ENCODE measurements at regions not wholly inside any gene's neighbourhood (a gene's known extent, or its start where the extent isn't known, plus 50 kb on each side); places are given as distances from the start of the nearest gene placed in this dataset.
A peak's percentile ranks its signal among the peaks of the same experiment; 100 is the strongest.

DNA sequence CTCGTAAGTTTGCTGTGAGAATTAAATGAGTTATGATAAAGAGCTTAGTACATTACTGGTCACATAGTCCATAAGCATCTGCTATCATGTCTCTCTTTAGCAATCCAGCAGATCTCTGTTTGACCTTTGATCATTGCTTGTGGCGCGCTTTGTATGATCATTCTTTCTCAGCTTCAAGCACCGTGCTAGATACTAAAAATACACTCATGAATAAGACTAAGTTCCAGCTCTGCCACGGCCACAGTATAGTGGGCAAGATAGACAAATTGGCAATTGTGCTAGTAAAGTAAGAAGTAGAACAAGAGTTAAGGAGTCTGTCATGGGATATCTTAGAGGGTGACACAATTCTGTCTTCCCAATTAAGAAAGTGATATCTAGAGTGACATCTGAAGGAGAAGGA, 75.2 kb upstream of the ADGRF1 start:
- DNase-seq (ENCODE audit: low read depth), result no peak

DNA sequence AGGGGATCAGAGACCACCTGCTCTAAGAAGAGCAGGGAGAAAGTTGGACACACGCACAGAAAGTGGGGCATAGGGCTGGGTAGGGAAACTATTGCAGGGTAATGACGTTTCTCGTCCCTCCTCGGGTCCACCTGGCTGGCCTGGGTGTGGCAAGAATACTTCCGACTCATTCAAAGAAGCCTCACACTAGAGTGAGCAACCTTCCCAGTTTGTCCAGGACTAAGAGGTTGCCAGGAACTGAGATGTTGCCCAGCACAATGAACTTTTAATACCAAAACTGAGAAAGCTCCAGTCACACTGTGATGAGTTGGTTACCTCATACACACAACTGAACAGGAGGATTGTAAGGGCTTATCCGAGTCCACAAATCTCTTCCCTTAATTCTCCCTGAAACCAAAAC, 74.5 kb upstream of the ADGRF1 start:
- no peak for DNase-seq (ENCODE audit: low read depth)

DNA sequence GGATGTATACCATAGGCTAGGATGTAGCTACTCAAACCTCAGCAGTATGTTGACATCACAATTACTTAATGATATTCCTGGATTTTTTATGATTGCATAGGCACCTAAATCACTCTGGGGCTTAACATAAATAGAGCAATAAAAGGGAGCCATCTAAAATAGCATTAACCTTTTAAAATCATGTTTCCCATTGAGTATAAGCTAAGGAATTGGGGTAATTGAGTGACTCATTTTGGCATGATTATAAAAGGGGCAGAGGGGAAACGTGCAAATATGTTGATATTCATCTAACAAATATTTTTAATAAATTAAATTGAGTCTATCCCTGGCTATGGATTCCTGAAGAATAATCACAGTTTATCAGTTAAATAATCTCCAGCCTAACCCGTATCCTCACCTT, 74.0 kb upstream of the ADGRF1 start:
- DNase-seq (ENCODE audit: low read depth), result no peak

DNA sequence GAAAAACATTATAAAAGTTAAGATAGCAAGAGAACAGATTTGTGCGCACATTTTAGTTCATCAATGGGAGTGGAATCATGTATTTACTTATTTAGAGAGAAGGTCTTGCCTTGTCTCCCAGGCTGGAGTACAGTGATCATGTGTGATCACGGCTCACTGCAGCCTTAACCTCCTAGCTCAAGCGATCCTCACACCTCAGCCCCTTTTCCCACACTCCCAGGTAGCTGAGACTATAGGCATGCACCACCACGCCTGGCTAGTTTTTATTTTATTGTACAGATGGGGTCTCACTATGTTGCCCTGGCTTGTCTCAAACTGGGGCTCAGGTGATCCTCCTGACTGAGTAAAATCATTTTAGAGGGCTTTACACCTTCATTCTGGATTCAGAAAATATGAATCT, 72.3 kb upstream of the ADGRF1 start:
- DNase-seq (ENCODE audit: low read depth), result no peak

DNA sequence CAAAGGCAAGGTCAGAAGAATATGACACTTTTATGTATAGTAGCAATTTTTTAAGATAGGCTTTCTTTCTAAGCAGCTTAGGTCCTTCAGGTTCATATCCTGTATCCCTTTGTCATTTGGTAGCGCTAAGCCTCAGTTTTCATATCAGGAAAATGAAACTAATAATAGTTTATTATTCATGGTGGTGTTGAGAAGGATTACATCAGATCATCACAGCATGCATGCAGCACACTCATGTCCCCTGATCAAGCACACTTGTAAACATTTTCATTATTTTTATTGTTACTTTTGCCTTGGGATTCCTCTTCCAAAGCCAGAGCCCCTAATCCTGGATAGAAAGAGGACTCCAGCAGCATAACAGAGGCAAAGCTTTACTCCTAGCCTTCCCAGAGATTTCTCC, 70.2 kb upstream of the ADGRF1 start:
- no peak for DNase-seq (ENCODE audit: low read depth)

DNA sequence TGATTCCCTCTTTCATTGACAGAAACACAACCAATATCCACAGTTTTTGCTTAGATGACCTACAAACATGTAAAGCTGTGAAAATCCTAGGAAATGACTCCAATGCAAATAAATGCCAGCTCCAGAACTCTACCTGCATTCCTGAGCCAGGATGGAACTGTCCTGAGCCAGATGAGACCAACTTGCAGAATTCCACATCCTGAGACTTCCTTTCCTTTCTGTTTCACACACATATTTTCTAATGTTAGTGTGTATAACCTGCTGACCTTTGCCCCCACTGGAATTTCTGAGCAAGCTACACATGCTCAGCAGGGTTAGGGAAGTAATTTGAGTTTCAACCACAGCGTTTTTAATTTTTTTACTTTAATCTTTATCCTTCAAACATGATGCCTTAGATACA, 69.6 kb upstream of the ADGRF1 start:
- DNase-seq (ENCODE audit: low read depth), result peak; percentile 35

DNA sequence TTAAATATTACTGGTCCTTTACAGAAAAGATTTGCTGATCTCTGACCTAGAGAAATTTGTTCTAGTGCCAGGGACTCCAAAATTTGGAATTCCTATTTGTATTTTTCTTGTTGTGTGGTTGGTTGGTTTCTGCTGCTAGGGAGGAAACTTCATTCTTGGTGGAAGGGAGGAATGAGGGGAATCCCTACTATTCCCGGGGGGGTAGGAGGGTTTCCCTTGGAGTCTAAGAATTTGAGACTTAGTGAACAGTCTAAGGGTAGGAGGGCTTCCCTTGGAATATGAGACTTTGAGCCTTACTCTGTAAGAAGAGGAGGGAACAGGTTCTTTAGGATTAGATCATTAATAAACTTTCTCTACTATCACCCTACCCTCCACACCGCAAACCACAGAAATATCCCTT, 67.1 kb upstream of the ADGRF1 start:
- DNase-seq (ENCODE audit: low read depth), result peak; percentile 56

DNA sequence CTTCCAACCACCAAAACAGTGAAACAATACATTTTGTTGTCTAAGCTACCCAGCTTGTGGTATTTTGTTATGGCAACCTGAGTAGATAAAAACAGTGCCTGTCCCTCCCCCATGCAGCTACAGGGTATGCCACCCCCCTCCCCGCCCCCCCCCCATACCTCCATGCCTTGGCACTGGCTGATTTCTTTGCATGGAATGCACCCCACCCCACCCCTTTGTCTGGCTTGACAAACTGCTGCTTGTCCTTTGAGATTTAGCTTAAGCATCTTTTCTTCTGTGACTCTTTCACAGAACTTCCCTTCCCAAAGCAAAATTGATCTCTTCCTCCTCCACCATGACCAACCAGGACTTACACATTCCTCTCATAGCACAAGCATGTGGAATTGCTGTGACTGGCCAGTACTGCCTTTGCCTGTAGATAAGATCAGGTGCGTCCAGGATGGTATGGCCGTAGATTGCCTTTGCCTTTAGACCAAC, 64.6 kb upstream of the ADGRF1 start:
- no peak for DNase-seq (ENCODE audit: low read depth)

DNA sequence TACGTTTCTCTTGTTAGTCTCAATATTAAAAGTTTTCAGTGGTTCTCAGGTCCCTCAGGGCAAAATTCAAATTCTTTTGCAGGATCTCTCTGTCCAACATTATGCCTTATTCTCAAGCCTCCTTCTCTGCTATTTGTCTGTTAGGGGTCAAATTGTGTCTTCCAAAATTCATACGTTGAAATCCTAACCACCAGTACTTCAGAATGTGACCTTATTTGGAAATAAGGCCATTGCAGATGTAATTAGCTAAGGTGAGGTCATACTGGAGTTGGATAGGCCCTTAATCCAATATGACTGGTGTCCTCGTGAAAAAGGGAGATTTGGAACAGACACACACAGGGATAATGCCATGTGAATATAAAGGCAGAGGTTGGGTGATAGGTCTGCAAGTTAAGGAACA, 64.1 kb upstream of the ADGRF1 start:
- DNase-seq (ENCODE audit: low read depth), result no peak

DNA sequence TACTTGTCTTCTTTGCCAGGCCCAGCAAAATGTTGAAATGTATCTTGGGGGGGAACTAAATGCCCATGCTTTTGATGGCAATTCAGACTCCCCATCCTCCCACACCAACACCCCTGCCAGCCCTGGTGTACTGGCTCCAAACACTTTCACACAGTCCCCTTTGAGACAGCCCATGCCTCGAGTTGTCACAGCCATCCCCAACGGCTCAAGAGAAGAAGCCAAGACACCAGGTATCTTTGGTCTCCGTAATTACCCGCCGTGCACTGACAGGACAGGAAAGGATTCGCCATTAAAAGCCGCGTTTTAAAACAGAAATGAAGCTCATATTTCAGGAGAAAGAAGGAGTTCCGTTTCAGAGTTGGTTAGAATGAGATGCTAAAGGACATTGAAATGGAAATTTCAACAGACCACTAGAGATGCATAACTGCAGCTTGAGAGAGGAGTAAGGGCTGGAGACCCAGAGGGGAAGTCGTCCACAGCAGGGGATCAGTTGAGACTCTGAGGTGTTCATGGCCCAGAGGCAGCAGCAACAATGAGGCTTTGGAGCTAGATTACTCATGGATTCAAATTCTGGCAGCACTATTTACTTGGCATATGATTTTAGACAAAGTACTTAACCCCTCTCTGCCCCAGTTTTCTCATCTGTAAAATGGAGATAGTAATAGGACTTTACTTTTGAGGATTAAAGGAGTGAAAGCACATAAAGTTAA, 63.5 kb upstream of the ADGRF1 start:
- no peak for DNase-seq (ENCODE audit: low read depth)

DNA sequence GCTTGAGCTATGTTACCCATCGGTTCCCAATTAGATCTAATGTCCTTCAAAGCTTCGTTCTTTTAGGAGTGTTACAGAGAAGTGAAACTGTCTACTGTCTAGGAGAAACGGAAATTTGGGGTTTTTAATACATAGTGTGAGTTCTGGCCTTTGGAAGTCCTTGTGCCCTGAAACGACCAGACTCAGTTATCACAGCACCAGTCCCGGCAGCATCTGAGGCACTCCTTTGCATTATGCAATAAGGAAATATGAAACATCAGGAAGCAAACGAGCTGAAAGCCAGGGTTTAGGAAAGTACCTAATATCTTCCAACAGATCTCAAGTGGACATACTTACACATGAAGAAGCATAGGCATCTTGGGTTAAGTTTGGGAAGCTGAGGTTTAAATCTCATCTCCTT, 61.8 kb upstream of the ADGRF1 start:
- peak; percentile 62 for DNase-seq (ENCODE audit: low read depth)

DNA sequence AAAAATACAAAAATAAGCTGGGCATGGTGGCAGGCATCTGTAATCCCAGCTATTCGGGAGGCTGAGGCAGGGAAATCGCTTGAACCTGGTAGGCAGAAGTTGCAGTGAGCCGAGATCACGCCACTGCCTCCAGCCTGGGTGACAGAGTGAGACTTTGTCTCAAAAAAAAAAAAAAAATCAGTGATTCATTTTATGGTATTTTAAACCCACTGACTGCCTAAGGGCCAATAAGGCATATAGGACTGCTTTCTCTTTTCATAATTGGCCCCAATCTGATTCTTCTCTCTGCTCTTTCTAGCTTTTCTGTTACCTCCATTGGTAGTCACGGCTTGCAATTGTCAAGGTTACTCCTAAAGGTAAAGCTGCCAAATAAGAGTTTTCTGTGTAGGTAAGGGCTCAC, 60.2 kb upstream of the ADGRF1 start:
- no peak for DNase-seq (ENCODE audit: low read depth)

DNA sequence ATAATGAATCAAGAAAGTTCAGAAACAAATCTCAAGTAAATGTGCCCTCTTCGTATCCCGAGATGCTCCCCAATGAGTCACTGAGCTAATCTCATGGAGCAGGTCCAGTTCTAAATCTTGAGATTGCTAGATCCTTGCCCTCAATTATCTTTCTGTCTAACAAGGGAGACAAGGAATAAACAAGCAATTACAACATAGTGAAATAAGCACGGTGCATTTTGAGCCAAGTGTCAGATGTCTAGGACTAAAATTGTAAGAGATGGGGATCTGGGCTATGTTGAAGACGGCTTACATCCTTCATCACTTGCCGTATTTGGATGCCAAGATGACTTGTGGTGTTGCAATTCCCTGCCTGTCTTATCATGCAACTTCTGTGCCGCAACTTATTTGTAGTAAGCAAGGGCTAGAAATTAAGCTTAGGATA, 56.5 kb upstream of the ADGRF1 start:
- DNase-seq (ENCODE audit: low read depth), result peak; percentile 100

DNA sequence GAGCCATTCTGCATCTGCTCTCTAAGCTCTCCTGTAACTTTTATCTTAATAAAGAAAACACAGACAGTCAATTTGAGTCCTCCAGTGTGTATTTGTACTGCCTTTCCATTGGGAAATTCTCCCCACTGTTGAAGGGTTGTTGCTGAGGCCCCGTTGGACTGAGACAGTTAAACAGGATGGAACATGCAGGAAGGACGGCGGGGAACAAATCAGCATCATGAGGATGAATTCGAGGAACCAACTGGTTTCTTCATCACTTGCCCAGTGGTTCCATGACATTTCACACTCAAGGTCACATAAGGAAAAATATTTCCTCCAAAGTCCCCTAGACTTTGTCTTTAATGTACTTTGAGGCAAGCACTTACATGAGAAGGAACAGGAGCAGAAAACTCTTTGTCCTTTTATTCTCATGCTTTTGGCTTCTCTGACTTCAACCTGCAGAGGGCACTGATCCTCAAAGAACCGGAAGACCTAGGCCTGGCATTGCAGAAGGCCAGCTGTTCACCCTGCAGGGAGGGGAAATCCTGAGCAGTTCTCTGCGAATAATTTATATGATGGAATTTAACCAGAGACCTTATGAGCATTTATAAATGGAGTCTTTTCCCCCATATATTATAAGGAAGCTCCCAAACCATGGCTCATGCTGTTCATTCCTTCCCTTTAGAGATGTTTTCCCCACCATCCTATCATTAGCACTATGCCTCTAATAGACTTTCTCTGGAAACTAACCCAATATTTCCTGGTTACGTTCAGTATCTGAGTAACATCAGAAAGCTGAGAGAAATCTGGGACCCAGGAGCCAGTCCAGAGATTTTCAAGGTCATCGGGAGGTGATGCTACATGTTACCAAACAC, 55.2 kb upstream of the ADGRF1 start:
- peak; percentile 89 for DNase-seq (ENCODE audit: low read depth)

DNA sequence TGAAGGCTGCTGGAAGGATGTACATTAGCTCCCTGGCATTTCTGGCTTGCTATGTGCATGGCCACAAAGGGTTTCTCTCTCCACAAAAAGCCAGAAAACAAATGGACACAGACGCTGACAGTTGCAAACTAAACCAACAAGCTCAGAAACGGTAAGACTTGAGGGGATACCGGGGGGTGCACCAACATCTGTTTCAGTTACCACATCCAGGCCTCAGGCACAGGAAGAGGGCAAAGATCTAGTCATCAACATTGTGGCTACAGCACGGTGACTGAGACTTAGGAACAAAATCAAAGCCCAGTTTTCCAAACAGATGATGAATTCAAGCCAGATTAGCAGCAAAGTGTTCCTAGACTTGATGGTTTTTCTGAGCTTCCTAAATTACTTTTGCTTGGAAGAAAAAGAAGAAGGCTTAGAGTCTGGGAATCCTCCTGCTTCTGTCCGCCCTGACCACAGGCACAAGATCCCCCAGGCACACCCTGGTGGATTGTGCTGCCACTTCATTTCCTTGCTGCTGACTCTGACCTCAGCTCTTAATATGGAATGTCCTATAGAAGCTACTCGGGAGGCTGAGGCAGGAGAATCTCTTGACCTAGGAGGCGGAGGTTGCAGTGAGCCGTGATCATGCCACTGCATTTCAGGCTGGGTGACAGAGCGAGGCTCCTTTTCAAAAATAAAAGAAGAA, 54.2 kb upstream of the ADGRF1 start:
- no peak for DNase-seq (ENCODE audit: low read depth)

DNA sequence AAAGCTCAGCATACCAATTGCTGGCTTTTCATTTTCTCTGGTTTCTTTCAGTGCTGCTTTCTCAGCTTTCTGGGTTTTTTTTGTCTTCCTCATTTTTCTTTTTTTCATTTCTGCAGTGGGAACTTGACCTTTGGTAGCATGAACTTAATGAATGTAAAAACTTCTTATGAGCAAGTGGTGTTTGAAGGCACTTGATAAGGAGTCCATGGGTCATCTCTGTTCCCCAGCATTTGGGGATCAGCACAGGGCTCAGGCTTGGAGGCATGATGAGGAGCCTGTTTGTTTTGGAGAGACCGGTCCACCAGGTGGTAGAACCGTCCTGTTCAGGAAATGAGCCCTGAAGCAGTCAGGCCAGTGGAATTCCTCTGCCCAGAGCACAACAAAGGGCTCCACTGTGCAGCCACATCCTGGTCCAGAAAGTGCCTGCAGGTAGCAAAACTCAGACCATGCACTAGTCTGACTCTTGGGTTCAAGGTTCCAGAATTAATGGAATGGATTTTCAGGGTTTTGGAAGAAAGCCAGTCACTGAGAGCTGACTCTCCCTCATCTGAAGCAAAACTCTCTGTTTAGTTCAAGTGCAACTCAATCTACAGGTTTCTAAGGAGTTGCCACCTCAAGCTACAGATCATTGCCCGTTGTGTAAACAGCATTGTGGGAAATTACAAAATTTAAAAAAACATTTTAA, 52.3 kb upstream of the ADGRF1 start:
- DNase-seq (ENCODE audit: low read depth), result no peak

DNA sequence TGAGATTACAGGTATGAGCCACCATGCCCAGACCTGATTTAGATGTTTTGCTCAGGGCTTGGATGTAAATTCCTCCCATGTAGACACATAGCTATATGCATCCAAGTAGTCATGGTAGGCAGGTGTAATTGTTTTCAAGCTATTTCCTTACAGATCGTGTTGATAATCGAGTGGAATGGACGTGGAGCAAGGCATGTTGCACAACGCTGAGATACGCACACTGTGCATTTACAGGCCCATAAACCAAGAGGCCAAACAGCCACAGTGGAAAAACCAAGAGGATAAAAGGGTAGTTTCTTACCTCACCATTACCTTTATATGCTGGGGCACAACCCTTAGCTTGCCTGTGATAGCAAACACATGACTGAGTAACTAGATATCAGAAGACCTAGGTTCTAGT, 51.0 kb upstream of the ADGRF1 start:
- DNase-seq (ENCODE audit: low read depth), result no peak

DNA sequence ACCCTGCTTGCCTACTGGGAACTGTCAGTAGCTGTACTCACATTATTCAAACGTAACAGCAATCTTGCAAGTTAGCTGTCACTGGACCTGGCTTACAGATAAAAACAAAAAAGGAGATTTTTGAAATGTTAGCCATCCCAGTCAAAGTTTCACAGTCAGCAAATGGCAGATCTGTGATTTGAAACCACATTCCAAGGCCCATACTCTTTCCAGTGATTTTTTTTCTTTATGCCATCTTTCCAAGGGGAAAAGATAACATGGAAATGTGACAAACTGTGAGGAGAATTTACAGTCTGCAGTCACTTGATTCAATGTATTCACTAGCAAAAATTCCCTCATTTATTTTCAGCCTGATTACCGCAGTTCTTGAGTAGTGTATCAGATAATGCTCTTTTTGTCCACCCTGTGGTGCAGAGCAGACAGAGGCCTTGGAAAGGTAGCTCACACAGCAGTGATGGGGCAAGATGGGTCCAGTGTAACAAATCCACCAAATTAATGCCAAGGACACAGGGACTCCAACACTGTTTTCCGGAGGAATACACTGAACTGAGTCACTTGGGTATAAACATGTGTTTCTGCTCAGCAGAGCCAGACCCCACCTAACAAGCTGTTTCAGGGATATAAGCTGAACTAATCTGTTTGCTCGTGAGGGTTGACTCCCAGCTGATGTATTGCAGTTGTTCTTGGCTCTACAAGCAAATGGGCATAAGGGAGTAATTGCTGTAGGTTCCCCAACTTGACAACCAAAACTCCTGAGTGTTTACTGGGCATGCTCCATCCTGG, 49.9 kb upstream of the ADGRF1 start:
- peak; percentile 67 for DNase-seq (ENCODE audit: low read depth)
